K562 (cell line): ENCODE measurements at regions not wholly inside any gene's neighbourhood (a gene's known extent, or its start where the extent isn't known, plus 50 kb on each side); places are given as distances from the start of the nearest gene placed in this dataset.

ENCODE experiments used
- ATAC-seq: fragments of 200-7000 bp; cut with Tn5 transposase; 3 replicates; pipeline ENCODE4 v1.9.1; 2020; ENCODE audit warnings: moderate library complexity
- BruUV-seq: library from RNA; stranded (reverse); fragments of 400-500 nt; replicated peaks from 2 replicates; lab custom pipeline; 2021; lab: Mats Ljungman, UMichigan
- CTCF ChIA-PET: fragments of 300-600 bp; formaldehyde crosslinking; extraction: SDS; loops from one replicate; lab custom pipeline; 2021; ENCODE audit warnings: low intra/inter-chr PET ratio; lab: Yijun Ruan, JAX
- POLR2A ChIA-PET: fragments of 300-600, 350-650 bp; sonication (Branson Sonifier 250); formaldehyde crosslinking; extraction: SDS; loops from one replicate; lab custom pipeline; 2021; ENCODE audit warnings: antibody characterized with exemption, inconsistent platforms; lab: Yijun Ruan, JAX
- DNase-seq, 4 experiments: peaks; one replicate each; pipeline versions ENCODE4 v3.0.0 to v3.0.0-alpha.2; 2011 to 2018; ENCODE audit warnings: low spot score in 3 of 4, mixed read lengths in 3 of 4; ENCODE audit errors: extremely low read depth in 1 of 4
- FAIRE-seq: peaks from 2 replicates; lab custom pipeline; 2011; peaks lifted over from hg19 to GRCh38; lab: Jason Lieb, UNC
- H2AFZ ChIP-seq: 2 replicates; pipeline ENCODE4 v1.6.0; 2011; ENCODE audit warnings: low read depth, low read length, control low read depth, inconsistent platforms
- H3K27ac ChIP-seq: fragments of 200-600 bp; 3 replicates; pipeline ENCODE4 v1.8.0; 2011; ENCODE audit warnings: low read depth, mild to moderate bottlenecking, control low read depth, inconsistent platforms, low read length, moderate library complexity, mixed read lengths; ENCODE audit errors: extremely low read depth
- H3K27me3 ChIP-seq, 2 experiments: fragments of 300-600 bp in 1 of 2; 2 replicates in 1 of 2; 3 replicates in 1 of 2; pipeline versions ENCODE4 v1.6.0 to v1.8.0; 2011; ENCODE audit warnings: inconsistent platforms in 2 of 2, low read length in 2 of 2, mild to moderate bottlenecking in 1 of 2, mixed read lengths in 1 of 2, moderate library complexity in 1 of 2; ENCODE audit not compliant: control insufficient read depth in 2 of 2, insufficient read depth in 2 of 2
- H3K36me3 ChIP-seq: fragments of 300-600 bp; 3 replicates; pipeline ENCODE4 v1.8.0; 2011; ENCODE audit warnings: mild to moderate bottlenecking, low read length, inconsistent platforms; ENCODE audit not compliant: control insufficient read depth, insufficient read depth
- H3K4me1 ChIP-seq, 2 experiments: fragments of 200-600 bp in 1 of 2; replicated peaks in 1 of 2; 2 replicates in 1 of 2; 3 replicates in 1 of 2; pipeline versions ENCODE4 v1.5.1 to v1.8.0; 2011; ENCODE audit warnings: inconsistent platforms in 2 of 2, low read length in 2 of 2, mild to moderate bottlenecking in 1 of 2, mixed read lengths in 1 of 2, moderate library complexity in 1 of 2; ENCODE audit not compliant: control insufficient read depth in 2 of 2, insufficient read depth in 2 of 2
- H3K4me2 ChIP-seq: 2 replicates; pipeline ENCODE4 v1.6.1; 2011; ENCODE audit warnings: low read length, control low read depth, inconsistent platforms, mixed read lengths; ENCODE audit not compliant: insufficient read depth
- H3K4me3 ChIP-seq: fragments of 200-600 bp; sonication (generic), shearing (Covaris generic); 2 replicates; pipeline ENCODE4 v1.5.1; 2016; ENCODE audit warnings: control low read depth, inconsistent platforms
- H3K79me2 ChIP-seq: fragments of 200-600 bp; 3 replicates; pipeline ENCODE4 v1.8.0; 2011; ENCODE audit warnings: low read length, inconsistent platforms; ENCODE audit not compliant: control insufficient read depth, insufficient read depth
- H3K9ac ChIP-seq, 2 experiments: 2 replicates each; pipeline versions ENCODE4 v1.6.0 to v1.6.1; 2011; ENCODE audit warnings: low read depth in 2 of 2, low read length in 2 of 2, control low read depth in 1 of 2, inconsistent platforms in 1 of 2, mild to moderate bottlenecking in 1 of 2, mixed read lengths in 1 of 2; ENCODE audit not compliant: insufficient read depth in 1 of 2
- H3K9me1 ChIP-seq: one replicate; pipeline ENCODE4 v1.6.0; 2011; ENCODE audit warnings: inconsistent platforms, mild to moderate bottlenecking, low read length, moderate library complexity; ENCODE audit not compliant: control insufficient read depth, insufficient read depth
- H3K9me3 ChIP-seq: replicated peaks from 2 replicates; pipeline ENCODE4 v1.5.1; 2011; ENCODE audit warnings: low read depth, low read length, inconsistent platforms; ENCODE audit not compliant: control insufficient read depth, insufficient read depth
- H4K20me1 ChIP-seq: replicated peaks from 2 replicates; pipeline ENCODE4 v1.6.1; 2011; ENCODE audit warnings: low read length, inconsistent platforms, mixed read lengths; ENCODE audit not compliant: control insufficient read depth, insufficient read depth
- KLF16 ChIP-seq: IDR thresholded peaks from 2 replicates; pipeline ENCODE4 v1.6.1; 2016; ENCODE audit warnings: antibody characterized with exemption
- MECOM ChIP-seq: fragments of 250-450 bp; sonication (Bioruptor Pico); IDR thresholded peaks from 2 replicates; pipeline ENCODE4 v1.8.0; 2022; ENCODE audit warnings: inconsistent platforms
- WGBS: fragments of 100-300 bp; shearing (Covaris generic); methylation state at CpG from one replicate; pipeline ENCODE4 v1.1.6; 2016; ENCODE audit warnings: low coverage, mixed read lengths; ENCODE audit not compliant: insufficient coverage; ENCODE audit errors: missing lambda C conversion rate; 5-methylcytosine and 5-hydroxymethylcytosine counted together
- in situ Hi-C: fragments of 300-500 bp; cut with MboI; formaldehyde crosslinking; loops from 4 replicates; pipeline ENCODE4 v1.15.0; 2018; ENCODE audit warnings: inconsistent platforms, mixed read lengths
- intact Hi-C: fragments of 100-400 bp; cut with micrococcal nuclease; formaldehyde crosslinking; loops from 2 replicates; pipeline ENCODE4 v1.14.2; 2022

DNA sequence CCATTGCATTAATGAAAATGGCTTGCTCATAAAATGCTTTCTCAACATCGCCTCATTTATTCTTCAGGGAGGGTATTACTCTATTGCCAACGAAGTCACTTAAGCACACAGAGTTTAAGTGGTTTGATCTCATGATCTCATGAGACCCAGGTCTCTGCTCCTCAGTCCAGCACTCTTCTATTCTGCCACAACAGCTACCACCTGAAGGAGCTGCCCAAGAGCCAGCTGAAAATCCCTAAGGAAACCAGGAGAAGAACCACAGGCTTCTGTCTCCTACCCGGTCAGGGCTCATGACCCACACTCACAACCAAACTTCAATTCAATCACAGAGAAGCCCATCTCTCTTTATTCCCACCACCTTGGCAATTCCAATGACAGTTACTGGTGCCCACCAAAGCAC lies 85.5 kb upstream of the GPM6B start:
- no peak overlapping the region for H3K9ac ChIP-seq
- FAIRE-seq (no peak), DNase-seq (no peak), ATAC-seq (no peak)
- no peak overlapping the region for H3K27ac ChIP-seq
- 6% methylated on average over 3 of the region's 3 CpGs for WGBS
- BruUV-seq = no TSS peak
- no peaks in the 10 kb centered on the region for H3K79me2 ChIP-seq
- H2AFZ ChIP-seq = no peak overlapping the region
- no peaks in the 10 kb centered on the region for H3K36me3 ChIP-seq
- intact Hi-C loops (no loop called here), in situ Hi-C loops (no loop called here)
- peaks cover 0 to 2% of the 10 kb centered on the region in 2 experiments; a peak in 2 of 5 replicates for H3K27me3 ChIP-seq
- H3K4me2 ChIP-seq = no peak overlapping the region
- H3K9me3 ChIP-seq = no peaks in the 10 kb centered on the region
- no peak for TF ChIP-seq KLF16
- H3K4me3 ChIP-seq = no peak overlapping the region
- ChIA-PET CTCF (no interaction called here), POLR2A (no interaction called here)
- H4K20me1 ChIP-seq = no peaks in the 10 kb centered on the region
- no peaks in the 10 kb centered on the region for H3K9me1 ChIP-seq
- H3K4me1 ChIP-seq = no peaks in the 10 kb centered on the region

DNA sequence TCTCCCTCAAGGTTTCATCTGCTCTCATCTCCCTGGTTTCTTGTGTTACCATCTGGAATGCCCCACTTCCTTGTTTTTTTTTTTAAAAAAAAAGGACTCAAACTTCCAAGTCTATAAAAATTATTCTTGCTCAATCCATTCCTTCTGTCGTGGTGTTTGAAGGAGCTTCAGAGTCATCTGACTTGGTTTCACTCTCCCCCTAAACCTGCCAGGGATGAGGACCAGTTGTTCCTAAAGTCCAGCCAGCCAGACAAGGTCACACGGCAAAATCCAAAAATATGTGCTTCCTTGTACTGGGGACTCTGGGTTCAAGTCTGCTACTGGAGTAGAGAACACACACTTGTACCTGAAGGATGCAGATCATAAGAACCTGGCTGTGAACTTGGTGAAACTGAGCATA lies 84.5 kb upstream of the GPM6B start:
- intact Hi-C loops (no loop called here), in situ Hi-C loops (no loop called here)
- no peaks in the 10 kb centered on the region for H3K4me1 ChIP-seq
- no peak for TF ChIP-seq MECOM (CRISPR knock-in tag)
- H3K9ac ChIP-seq = no peak overlapping the region
- H3K36me3 ChIP-seq = no peaks in the 10 kb centered on the region
- no TSS peak for BruUV-seq
- POLR2A ChIA-PET = no interaction called here
- no peaks in the 10 kb centered on the region for H3K79me2 ChIP-seq
- CTCF ChIA-PET = no interaction called here
- no peaks in the 10 kb centered on the region for H3K9me3 ChIP-seq
- 0% methylated on average over 2 of the region's 2 CpGs for WGBS
- no peaks in the 10 kb centered on the region; a peak in 1 of 5 replicates for H3K27me3 ChIP-seq
- ATAC-seq (no peak), DNase-seq (no peak), FAIRE-seq (no peak)
- no peak overlapping the region for H3K4me3 ChIP-seq
- no peak overlapping the region for H3K27ac ChIP-seq
- no peak overlapping the region for H2AFZ ChIP-seq
- no peaks in the 10 kb centered on the region for H3K9me1 ChIP-seq
- H4K20me1 ChIP-seq = no peaks in the 10 kb centered on the region
- no peak overlapping the region for H3K4me2 ChIP-seq
